Astrocyte (in vitro differentiated cells and primary cell): ENCODE measurements at regions not wholly inside any gene's neighbourhood (a gene's known extent, or its start where the extent isn't known, plus 50 kb on each side); places are given as distances from the start of the nearest gene placed in this dataset.

Experiments used
- DNase-seq: peaks from one replicate; pipeline ENCODE4 v3.0.0-alpha.2; 2010; ENCODE audit warnings: low read depth
- FAIRE-seq: peaks from 2 replicates; lab custom pipeline; 2011; peaks lifted over from hg19 to GRCh38; lab: Jason Lieb, UNC
- H2AFZ ChIP-seq: 2 replicates; pipeline ENCODE4 v1.6.0; 2012; ENCODE audit warnings: low read depth, low read length, inconsistent platforms
- H3K27ac ChIP-seq: 2 replicates; pipeline ENCODE4 v1.5.1; 2011; ENCODE audit warnings: low read depth, low read length, inconsistent platforms
- H3K27me3 ChIP-seq: 2 replicates; pipeline ENCODE4 v1.6.0; 2011; ENCODE audit warnings: low read length, inconsistent platforms; ENCODE audit not compliant: insufficient read depth
- H3K36me3 ChIP-seq: 2 replicates; pipeline ENCODE4 v1.5.1; 2011; ENCODE audit warnings: low read length, inconsistent platforms; ENCODE audit not compliant: insufficient read depth
- H3K4me1 ChIP-seq: 2 replicates; pipeline ENCODE4 v1.5.1; 2011; ENCODE audit warnings: low read length, inconsistent platforms; ENCODE audit not compliant: insufficient read depth
- H3K4me2 ChIP-seq: 2 replicates; pipeline ENCODE4 v1.6.0; 2012; ENCODE audit warnings: low read length, inconsistent platforms
- H3K4me3 ChIP-seq: 2 replicates; pipeline ENCODE4 v1.5.1; 2011; ENCODE audit warnings: low read depth, mild to moderate bottlenecking, low read length, inconsistent platforms; ENCODE audit not compliant: insufficient read depth
- H3K79me2 ChIP-seq: 2 replicates; pipeline ENCODE4 v1.6.0; 2012; ENCODE audit warnings: mild to moderate bottlenecking, low read length, inconsistent platforms; ENCODE audit not compliant: insufficient read depth
- H3K9ac ChIP-seq: 2 replicates; pipeline ENCODE4 v1.6.0; 2012; ENCODE audit warnings: mild to moderate bottlenecking, low read length, inconsistent platforms
- H3K9me3 ChIP-seq: 2 replicates; pipeline ENCODE4 v1.5.1; 2012; ENCODE audit warnings: low read depth, mild to moderate bottlenecking, low read length, inconsistent platforms; ENCODE audit not compliant: insufficient read depth
- H4K20me1 ChIP-seq: 2 replicates; pipeline ENCODE4 v1.6.0; 2012; ENCODE audit warnings: low read length, inconsistent platforms; ENCODE audit not compliant: insufficient read depth
- H3K27ac Mint-ChIP-seq: one replicate; pipeline ENCODE4 v1.8.0; 2021; ENCODE audit warnings: mild to moderate bottlenecking, mixed read lengths; ENCODE audit not compliant: unreplicated experiment
- H3K27me3 Mint-ChIP-seq: one replicate; pipeline ENCODE4 v1.8.0; 2021; ENCODE audit warnings: low read depth, mixed read lengths; ENCODE audit not compliant: unreplicated experiment
- H3K36me3 Mint-ChIP-seq: one replicate; pipeline ENCODE4 v1.8.0; 2021; ENCODE audit warnings: low read depth, mixed read lengths; ENCODE audit not compliant: unreplicated experiment
- H3K4me1 Mint-ChIP-seq: one replicate; pipeline ENCODE4 v1.8.0; 2021; ENCODE audit warnings: low read depth, mixed read lengths; ENCODE audit not compliant: unreplicated experiment
- H3K4me3 Mint-ChIP-seq: one replicate; pipeline ENCODE4 v1.8.0; 2021; ENCODE audit warnings: mild to moderate bottlenecking, moderate library complexity, mixed read lengths; ENCODE audit not compliant: unreplicated experiment
- H3K9me3 Mint-ChIP-seq: one replicate; pipeline ENCODE4 v1.8.0; 2021; ENCODE audit warnings: mild to moderate bottlenecking, mixed read lengths; ENCODE audit not compliant: unreplicated experiment
- CTCF ChIP-seq: IDR thresholded peaks from 2 replicates; pipeline ENCODE4 v1.5.1; 2011; ENCODE audit warnings: low read depth, mild to moderate bottlenecking, inconsistent platforms, low read length, moderate library complexity; ENCODE audit not compliant: insufficient read depth
- EZH2 ChIP-seq: IDR thresholded peaks from 2 replicates; pipeline ENCODE4 v1.6.1; 2012; ENCODE audit warnings: mild to moderate bottlenecking, low read length, inconsistent platforms; ENCODE audit not compliant: insufficient read depth

GRCh38 chr1:56071351-56071750, 508.0 kb downstream of the PLPP3 start:
- H3K9me3 ChIP-seq, result no peaks in the 10 kb centered on the region
- no peak overlapping the region for H2AFZ ChIP-seq
- no peaks in the 10 kb centered on the region for H4K20me1 ChIP-seq
- no peak overlapping the region for H3K9ac ChIP-seq
- Mint-ChIP-seq H3K27me3 (peaks cover 9% of the 10 kb centered on the region), H3K27ac (no peak overlapping the region), H3K4me3 (no peak overlapping the region), H3K36me3 (no peaks in the 10 kb centered on the region), H3K9me3 (peaks cover 3% of the 10 kb centered on the region), H3K4me1 (peaks cover 4% of the 10 kb centered on the region)
- H3K27ac ChIP-seq, result no peak overlapping the region
- no peaks in the 10 kb centered on the region for H3K4me1 ChIP-seq
- no peak overlapping the region for H3K4me2 ChIP-seq
- FAIRE-seq, result no peak
- H3K27me3 ChIP-seq, result no peaks in the 10 kb centered on the region
- H3K79me2 ChIP-seq, result no peaks in the 10 kb centered on the region
- no peaks in the 10 kb centered on the region for H3K36me3 ChIP-seq
- no peak for TF ChIP-seq EZH2
- TF ChIP-seq CTCF, result no peak
- no peak for DNase-seq
- no peak overlapping the region for H3K4me3 ChIP-seq

- Mint-ChIP-seq H3K36me3 (no peaks in the 10 kb centered on the region), H3K4me1 (peaks cover 7% of the 10 kb centered on the region), H3K9me3 (peaks cover 3% of the 10 kb centered on the region), H3K27me3 (peaks cover 9% of the 10 kb centered on the region), H3K27ac (no peak overlapping the region), H3K4me3 (no peak overlapping the region)
- no peaks in the 10 kb centered on the region for H3K4me1 ChIP-seq
- TF ChIP-seq CTCF, result no peak
- no peak for TF ChIP-seq EZH2
- no peak overlapping the region for H3K27ac ChIP-seq
- no peak for DNase-seq
- no peaks in the 10 kb centered on the region for H3K9me3 ChIP-seq
- H2AFZ ChIP-seq, result no peak overlapping the region
- H3K4me2 ChIP-seq, result no peak overlapping the region
- no peaks in the 10 kb centered on the region for H3K36me3 ChIP-seq
- H3K4me3 ChIP-seq, result no peak overlapping the region
- no peaks in the 10 kb centered on the region for H3K27me3 ChIP-seq
- no peak for FAIRE-seq
- no peaks in the 10 kb centered on the region for H4K20me1 ChIP-seq
- no peaks in the 10 kb centered on the region for H3K79me2 ChIP-seq
- H3K9ac ChIP-seq, result no peak overlapping the region
These were observed 508.8 kb downstream of the PLPP3 start for GRCh38 chr1:56070601-56071000.

DNA sequence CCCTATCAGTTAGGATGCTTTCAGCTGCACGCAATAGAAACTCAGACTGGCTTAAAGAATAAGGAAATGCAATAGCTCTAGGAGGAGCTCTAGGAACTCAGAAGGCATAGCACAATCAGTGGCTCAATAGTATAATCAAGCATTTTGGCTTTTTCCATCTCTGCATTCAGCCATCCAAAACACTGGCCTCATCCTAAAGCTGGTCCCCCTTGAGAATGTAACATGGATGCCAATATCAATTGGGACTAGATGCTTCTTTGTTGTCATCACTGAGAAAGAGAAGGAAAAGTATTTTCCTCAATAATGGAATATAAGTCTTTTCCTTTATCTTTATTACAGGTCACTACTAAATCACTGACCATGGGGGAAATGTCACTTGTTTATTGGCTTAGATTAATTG, 509.5 kb downstream of the PLPP3 start:
- H3K9me3 Mint-ChIP-seq, result peaks cover 3% of the 10 kb centered on the region
- H3K4me3 Mint-ChIP-seq, result no peak overlapping the region
- Histone ChIP-seq H3K9ac (no peak overlapping the region), H3K4me3 (no peak overlapping the region), H3K27me3 (no peaks in the 10 kb centered on the region), H3K79me2 (no peaks in the 10 kb centered on the region), H3K36me3 (no peaks in the 10 kb centered on the region), H4K20me1 (no peaks in the 10 kb centered on the region), H3K4me2 (no peak overlapping the region), H2AFZ (no peak overlapping the region), H3K27ac (no peak overlapping the region), H3K4me1 (no peaks in the 10 kb centered on the region), H3K9me3 (no peaks in the 10 kb centered on the region)
- DNase-seq (no peak), FAIRE-seq (no peak)
- H3K4me1 Mint-ChIP-seq, result peaks cover 14% of the 10 kb centered on the region
- TF ChIP-seq EZH2 (no peak), CTCF (no peak)
- H3K27me3 Mint-ChIP-seq, result peaks cover 9% of the 10 kb centered on the region
- H3K36me3 Mint-ChIP-seq, result no peaks in the 10 kb centered on the region
- H3K27ac Mint-ChIP-seq, result no peak overlapping the region
